Panc1 (cell line): ENCODE measurements at regions not wholly inside any gene's neighbourhood (a gene's known extent, or its start where the extent isn't known, plus 50 kb on each side); places are given as distances from the start of the nearest gene placed in this dataset.
"Not testable (repeated sequence)": the region's sequence is repeated elsewhere in the genome, so short reads cannot be mapped to it uniquely, and the experiment has no call there.

Source experiments
- ATAC-seq: fragments of 200-7000 bp; cut with Tn5 transposase; 2 replicates; pipeline ENCODE4 v1.9.1; 2020; ENCODE audit warnings: mild to moderate bottlenecking, moderate library complexity
- BruUV-seq: library from RNA; stranded (reverse); fragments of 400-500 nt; replicated peaks from 2 replicates; lab custom pipeline; 2021; lab: Mats Ljungman, UMichigan
- CTCF ChIA-PET: fragments of 300-600 bp; sonication (Branson Sonifier 250); formaldehyde crosslinking; loops from one replicate; lab custom pipeline; 2022; ENCODE audit warnings: antibody characterized with exemption; lab: Charles Lee
- POLR2A ChIA-PET: fragments of 300-600 bp; sonication (Branson Sonifier 250); formaldehyde crosslinking; loops from one replicate; lab custom pipeline; 2022; ENCODE audit warnings: antibody characterized with exemption; lab: Charles Lee
- DNase-seq: peaks from one replicate; pipeline ENCODE4 v3.0.0-alpha.2; 2010; ENCODE audit warnings: low read depth, low spot score
- H3K27ac ChIP-seq: 2 replicates; pipeline ENCODE4 v1.5.1; 2011; ENCODE audit warnings: mild to moderate bottlenecking, low read length, inconsistent platforms
- H3K27me3 ChIP-seq: fragments of 200-500 bp; sonication (Bioruptor generic); 2 replicates; pipeline ENCODE4 v1.6.0; 2014; ENCODE audit warnings: low read length, inconsistent platforms; ENCODE audit not compliant: control insufficient read depth, insufficient read depth
- H3K36me3 ChIP-seq: fragments of 200-500 bp; sonication (Bioruptor generic); 2 replicates; pipeline ENCODE4 v1.5.1; 2014; ENCODE audit warnings: inconsistent platforms, mild to moderate bottlenecking, low read length, moderate library complexity; ENCODE audit not compliant: control insufficient read depth, insufficient read depth
- H3K4me1 ChIP-seq: 2 replicates; pipeline ENCODE4 v1.5.1; 2011; ENCODE audit warnings: inconsistent platforms, mild to moderate bottlenecking, low read length, moderate library complexity; ENCODE audit not compliant: control insufficient read depth, insufficient read depth
- H3K4me3 ChIP-seq, 2 experiments: 2 replicates each; pipeline ENCODE4 v1.5.1; 2011 to 2012; ENCODE audit warnings: low read depth in 2 of 2, low read length in 2 of 2, mild to moderate bottlenecking in 2 of 2, inconsistent platforms in 1 of 2, moderate library complexity in 1 of 2
- H3K9me3 ChIP-seq: fragments of 200-500 bp; sonication (Bioruptor generic); 2 replicates; pipeline ENCODE4 v1.5.1; 2014; ENCODE audit warnings: low read depth, mild to moderate bottlenecking, inconsistent platforms, low read length, moderate library complexity; ENCODE audit not compliant: control insufficient read depth, insufficient read depth
- CTCF ChIP-seq: fragments of 450-650 bp; IDR thresholded peaks from 2 replicates; pipeline ENCODE4 v1.5.1; 2017; ENCODE audit warnings: mild to moderate bottlenecking
- POLR2AphosphoS5 ChIP-seq: IDR thresholded peaks from 2 replicates; pipeline ENCODE4 v1.6.1; 2012; ENCODE audit warnings: mild to moderate bottlenecking, low read depth, low read length, moderate library complexity
- REST ChIP-seq, 2 experiments: IDR thresholded peaks; 2 replicates each; pipeline ENCODE4 v1.6.1; 2011 to 2012; ENCODE audit warnings: low read depth in 2 of 2, control low read depth in 1 of 2, low read length in 1 of 2, mild to moderate bottlenecking in 1 of 2, moderate library complexity in 1 of 2; ENCODE audit not compliant: insufficient read depth in 1 of 2
- SIN3A ChIP-seq: IDR thresholded peaks from 2 replicates; pipeline ENCODE4 v1.6.1; 2012; ENCODE audit warnings: low read depth, mild to moderate bottlenecking, low read length, moderate library complexity, borderline replicate concordance; ENCODE audit not compliant: insufficient read depth
- TCF7L2 ChIP-seq: IDR thresholded peaks from 2 replicates; pipeline ENCODE4 v1.6.1; 2011; ENCODE audit warnings: mild to moderate bottlenecking, low read depth, low read length, inconsistent platforms
- in situ Hi-C: cut with HindIII; loops from 2 replicates; pipeline ENCODE4 v1.10.0; 2016; ENCODE audit warnings: low sequenced_read_pairs, low pct_unique_long_range_greater_than_20kb
- intact Hi-C: fragments of 100-400 bp; cut with micrococcal nuclease; formaldehyde crosslinking; loops from one replicate; pipeline ENCODE4 v1.10.0; 2022; ENCODE audit not compliant: unreplicated experiment

GRCh38 chr9:21626493-21626892 lies 144.4 kb upstream of the IFNE start:
- no TSS peak for BruUV-seq
- intact Hi-C loops (no loop called here), in situ Hi-C loops (no loop called here)
- CTCF ChIA-PET = no interaction called here
- TF ChIP-seq REST (IDR thresholded peaks at IDR 0.05; ENCODE audit: insufficient read depth in 1 of 2, low read depth in 2 of 2, low read length in 1 of 2) (no peak), TCF7L2 (no peak), SIN3A (no peak), POLR2AphosphoS5 (no peak), CTCF (no peak)
- H3K9me3 ChIP-seq = peaks cover 4% of the 10 kb centered on the region; the same call in 1 of the 2 replicates
- ATAC-seq (no peak), DNase-seq (no peak)
- POLR2A ChIA-PET = interaction anchor here (1.0 kb wide), 1 partner anchor 82 kb away, joined by 4 read pairs; no protein-coding TSS in a partner anchor
- no peaks in the 10 kb centered on the region for H3K36me3 ChIP-seq
- no peaks in the 10 kb centered on the region for H3K27me3 ChIP-seq
- no peak overlapping the region for H3K27ac ChIP-seq
- no peaks in the 10 kb centered on the region for H3K4me1 ChIP-seq
- no peak overlapping the region for H3K4me3 ChIP-seq

GRCh38 chr9:21628954-21629353 lies 146.8 kb upstream of the IFNE start:
- intact Hi-C loops, BruUV-seq, DNase-seq, POLR2A ChIA-PET, CTCF ChIA-PET, H3K9me3 ChIP-seq, H3K27me3 ChIP-seq, ATAC-seq, in situ Hi-C loops, H3K4me1 ChIP-seq, H3K4me3 ChIP-seq, H3K27ac ChIP-seq, H3K36me3 ChIP-seq: not testable (repeated sequence)

- BruUV-seq = no TSS peak
- ATAC-seq (no peak), DNase-seq (no peak)
- TF ChIP-seq SIN3A = no peak
- no peak for TF ChIP-seq CTCF
- TF ChIP-seq TCF7L2 = no peak
- no peak for TF ChIP-seq POLR2AphosphoS5
- TF ChIP-seq REST (IDR thresholded peaks at IDR 0.05; ENCODE audit: insufficient read depth in 1 of 2, low read depth in 2 of 2, low read length in 1 of 2) = no peak
- POLR2A ChIA-PET = no interaction called here
- no peaks in the 10 kb centered on the region for H3K36me3 ChIP-seq
- in situ Hi-C loops = no loop called here
- no peaks in the 10 kb centered on the region for H3K27me3 ChIP-seq
- peaks cover 3% of the 10 kb centered on the region; the same call in 1 of the 2 replicates for H3K9me3 ChIP-seq
- H3K4me3 ChIP-seq = no peak overlapping the region
- H3K27ac ChIP-seq = no peak overlapping the region
- CTCF ChIA-PET = no interaction called here
- H3K4me1 ChIP-seq = no peaks in the 10 kb centered on the region
- intact Hi-C loops = no loop called here
These were observed 152.8 kb upstream of the IFNE start for GRCh38 chr9:21634951-21635350.
